Gastrocnemius medialis (tissue), 4 donors: ENCODE measurements at regions not wholly inside any gene's neighbourhood (a gene's known extent, or its start where the extent isn't known, plus 50 kb on each side); places are given as distances from the start of the nearest gene placed in this dataset.

Source experiments
- POLR2A ChIP-seq, 2 donors: fragments of 450-650 bp; IDR thresholded peaks; one replicate each; pipeline ENCODE4 v1.6.1; 2017; ENCODE audit warnings: antibody characterized with exemption in 2 of 2, mild to moderate bottlenecking in 2 of 2, moderate library complexity in 2 of 2
- TF ChIP-seq, protein P1 (sequence below), 5 experiments: fragments of 450-650 bp in 3 of 5; fragments of 200-600 bp in 2 of 5; sonication (generic) in 2 of 5; IDR thresholded peaks in 4 of 5; conservative IDR thresholded peaks in 1 of 5; 1 replicate in 4 of 5; 2 replicates in 1 of 5; pipeline ENCODE4 v1.5.1; 2016 to 2019; ENCODE audit warnings: antibody characterized with exemption in 5 of 5, mild to moderate bottlenecking in 3 of 5, moderate library complexity in 3 of 5

DNA sequence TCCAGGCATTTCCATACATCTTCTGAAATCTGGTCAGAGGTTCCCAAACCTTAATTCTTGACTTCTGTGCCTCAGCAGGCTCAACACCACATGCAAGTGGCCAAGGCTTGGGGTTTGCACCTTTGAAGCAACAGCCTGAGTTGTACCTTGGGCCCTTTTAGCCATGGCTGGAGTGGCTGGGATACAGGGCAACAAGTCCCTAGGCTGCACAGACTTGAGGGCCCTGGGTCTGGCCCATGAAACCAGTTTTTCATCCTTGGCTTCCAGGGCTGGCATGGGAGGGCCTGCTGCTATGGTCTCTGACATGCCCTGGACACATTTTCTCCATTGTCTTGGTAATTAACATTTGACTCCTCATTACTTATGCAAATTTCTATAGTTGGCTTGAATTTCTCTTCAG, 988.8 kb upstream of the CNTNAP5 start:
- TF ChIP-seq, protein P1, sequence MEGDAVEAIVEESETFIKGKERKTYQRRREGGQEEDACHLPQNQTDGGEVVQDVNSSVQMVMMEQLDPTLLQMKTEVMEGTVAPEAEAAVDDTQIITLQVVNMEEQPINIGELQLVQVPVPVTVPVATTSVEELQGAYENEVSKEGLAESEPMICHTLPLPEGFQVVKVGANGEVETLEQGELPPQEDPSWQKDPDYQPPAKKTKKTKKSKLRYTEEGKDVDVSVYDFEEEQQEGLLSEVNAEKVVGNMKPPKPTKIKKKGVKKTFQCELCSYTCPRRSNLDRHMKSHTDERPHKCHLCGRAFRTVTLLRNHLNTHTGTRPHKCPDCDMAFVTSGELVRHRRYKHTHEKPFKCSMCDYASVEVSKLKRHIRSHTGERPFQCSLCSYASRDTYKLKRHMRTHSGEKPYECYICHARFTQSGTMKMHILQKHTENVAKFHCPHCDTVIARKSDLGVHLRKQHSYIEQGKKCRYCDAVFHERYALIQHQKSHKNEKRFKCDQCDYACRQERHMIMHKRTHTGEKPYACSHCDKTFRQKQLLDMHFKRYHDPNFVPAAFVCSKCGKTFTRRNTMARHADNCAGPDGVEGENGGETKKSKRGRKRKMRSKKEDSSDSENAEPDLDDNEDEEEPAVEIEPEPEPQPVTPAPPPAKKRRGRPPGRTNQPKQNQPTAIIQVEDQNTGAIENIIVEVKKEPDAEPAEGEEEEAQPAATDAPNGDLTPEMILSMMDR (IDR thresholded peaks at IDR 0.05 in 4 of 5, conservative IDR thresholded peaks at IDR 0.05 in 1 of 5): no peak
- no peak for TF ChIP-seq POLR2A (IDR thresholded peaks at IDR 0.05)
